Psoas muscle (tissue), 7 donors: ENCODE measurements at regions not wholly inside any gene's neighbourhood (a gene's known extent, or its start where the extent isn't known, plus 50 kb on each side); places are given as distances from the start of the nearest gene placed in this dataset.

Experiments used
- ATAC-seq, 4 donors: fragments of 200-7000 bp; cut with Tn5 transposase; one replicate each; pipeline ENCODE4 v1.9.1; 2020; ENCODE audit warnings: moderate library complexity in 3 of 4, mild to moderate bottlenecking in 2 of 4
- DNase-seq, 2 donors: peaks; one replicate each; pipeline ENCODE4 v3.0.0-alpha.2; 2020
- H3K27ac ChIP-seq: fragments of 200-600 bp; one replicate; pipeline ENCODE4 v1.8.0; 2022
- H3K27me3 ChIP-seq, 3 donors: fragments of 200-600 bp in 1 of 3; one replicate each; pipeline versions ENCODE4 v1.6.1 to v1.8.0; 2013 to 2022; ENCODE audit warnings: low read length in 2 of 3, mild to moderate bottlenecking in 2 of 3, moderate library complexity in 1 of 3; ENCODE audit not compliant: insufficient read depth in 3 of 3
- H3K36me3 ChIP-seq, 2 donors: fragments of 200-600 bp in 1 of 2; one replicate each; pipeline versions ENCODE4 v1.6.1 to v1.8.0; 2013 to 2022; ENCODE audit warnings: low read depth in 1 of 2, mild to moderate bottlenecking in 1 of 2, moderate library complexity in 1 of 2; ENCODE audit not compliant: insufficient read depth in 1 of 2
- H3K4me1 ChIP-seq: fragments of 200-600 bp; one replicate; pipeline ENCODE4 v1.8.0; 2022
- H3K4me3 ChIP-seq: fragments of 200-600 bp; one replicate; pipeline ENCODE4 v1.8.0; 2022; ENCODE audit warnings: mild to moderate bottlenecking
- H3K9me3 ChIP-seq: fragments of 200-600 bp; one replicate; pipeline ENCODE4 v1.8.0; 2022
- WGBS, 3 donors: extraction: QIAGEN DNeasy Blood & Tissue Kit; methylation state at CpG; one replicate each; pipeline versions ENCODE4 v1.1.6 to v1.1.7; 2013; 5-methylcytosine and 5-hydroxymethylcytosine counted together
- intact Hi-C, 2 donors: fragments of 100-400 bp; cut with DNase I; formaldehyde crosslinking; loops; one replicate each; pipeline versions ENCODE4 v1.11.0 to v1.14.2; 2022
- TF ChIP-seq, protein P1 (sequence below): fragments of 200-600 bp; IDR thresholded peaks from one replicate; pipeline ENCODE4 v1.8.0; 2022; ENCODE audit warnings: antibody characterized with exemption
- donor health status: healthy with polysubstance abuse.
- donor health status: DM: no; HTN: no; CAD: no; lungs with moderate emphysema.
- donor health status: Bipolar disorder and iron deficiency.
- donor health status: healthy.
- donor health status: DM: yes; HTN: yes; CAD: no.
- donor health status: DM: no; HTN: no; CAD: no.
- donor health status: DM: yes; HTN: yes; CAD: no.

DNA sequence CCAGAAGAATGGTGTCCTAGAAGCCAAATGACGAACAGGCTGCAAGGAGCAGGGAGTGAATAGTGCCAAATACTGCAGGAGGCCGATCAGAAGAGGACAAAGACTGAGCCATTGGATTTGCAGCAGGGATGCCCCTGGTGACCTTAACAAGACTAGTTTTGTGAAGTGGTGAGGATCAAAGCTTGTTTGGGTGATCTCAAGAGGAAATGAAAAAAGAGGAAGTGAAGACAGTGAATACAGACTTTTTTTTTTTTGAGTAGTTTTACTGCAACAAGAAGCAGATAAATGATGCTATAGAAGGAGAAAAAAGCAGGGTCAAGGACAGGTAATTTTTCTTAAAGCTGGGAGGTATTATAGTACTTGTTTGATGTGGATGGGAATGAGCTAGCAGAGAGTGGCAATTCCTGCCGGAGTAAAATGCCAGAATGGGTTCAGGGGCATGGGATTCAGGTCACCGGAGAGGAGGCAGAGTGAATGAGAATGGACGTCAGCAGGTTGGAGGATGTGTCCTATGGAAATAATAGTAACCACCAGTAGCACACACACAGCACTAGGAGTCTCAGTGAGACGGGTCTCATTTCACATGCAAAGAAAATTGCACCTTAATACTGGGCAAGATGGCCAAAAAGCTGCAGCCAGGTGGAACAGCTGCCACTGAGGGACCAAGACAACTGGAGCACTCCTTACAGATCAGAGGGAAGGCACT lies 345.8 kb upstream of the CCDC196 start:
- Histone ChIP-seq H3K36me3 (no peaks in the 10 kb centered on the region), H3K27me3 (peaks cover 0 to 2% (median 1%) of the 10 kb centered on the region in 3 donors), H3K27ac (no peak overlapping the region), H3K9me3 (no peaks in the 10 kb centered on the region), H3K4me3 (no peak overlapping the region), H3K4me1 (no peaks in the 10 kb centered on the region)
- 70 to 73% (median 72%) methylated on average over 6 of the region's 6 CpGs for WGBS, 3 donors
- intact Hi-C loops, result no loop called here
- DNase-seq (no peak), ATAC-seq (no peak)
- TF ChIP-seq, protein P1, sequence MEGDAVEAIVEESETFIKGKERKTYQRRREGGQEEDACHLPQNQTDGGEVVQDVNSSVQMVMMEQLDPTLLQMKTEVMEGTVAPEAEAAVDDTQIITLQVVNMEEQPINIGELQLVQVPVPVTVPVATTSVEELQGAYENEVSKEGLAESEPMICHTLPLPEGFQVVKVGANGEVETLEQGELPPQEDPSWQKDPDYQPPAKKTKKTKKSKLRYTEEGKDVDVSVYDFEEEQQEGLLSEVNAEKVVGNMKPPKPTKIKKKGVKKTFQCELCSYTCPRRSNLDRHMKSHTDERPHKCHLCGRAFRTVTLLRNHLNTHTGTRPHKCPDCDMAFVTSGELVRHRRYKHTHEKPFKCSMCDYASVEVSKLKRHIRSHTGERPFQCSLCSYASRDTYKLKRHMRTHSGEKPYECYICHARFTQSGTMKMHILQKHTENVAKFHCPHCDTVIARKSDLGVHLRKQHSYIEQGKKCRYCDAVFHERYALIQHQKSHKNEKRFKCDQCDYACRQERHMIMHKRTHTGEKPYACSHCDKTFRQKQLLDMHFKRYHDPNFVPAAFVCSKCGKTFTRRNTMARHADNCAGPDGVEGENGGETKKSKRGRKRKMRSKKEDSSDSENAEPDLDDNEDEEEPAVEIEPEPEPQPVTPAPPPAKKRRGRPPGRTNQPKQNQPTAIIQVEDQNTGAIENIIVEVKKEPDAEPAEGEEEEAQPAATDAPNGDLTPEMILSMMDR, result no peak

DNA sequence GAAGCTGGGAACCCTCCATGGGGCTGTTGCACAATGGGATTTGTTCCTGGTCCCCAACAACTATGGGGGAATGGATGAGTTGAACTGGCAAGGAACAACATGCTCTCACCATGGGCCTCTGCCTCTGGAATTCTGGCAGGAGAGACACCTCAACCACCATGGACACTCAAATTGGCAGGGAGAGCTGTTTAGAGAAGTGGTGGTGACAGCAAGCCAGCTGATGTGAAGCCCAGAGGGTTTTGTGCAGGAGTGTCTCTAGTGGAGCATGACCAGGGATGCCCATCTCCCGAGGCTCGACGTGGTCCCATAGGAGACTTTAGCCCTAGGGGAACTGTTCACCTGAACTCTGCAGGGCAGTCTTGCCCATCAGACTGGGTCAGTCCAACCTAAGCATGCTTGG lies 345.2 kb upstream of the CCDC196 start:
- DNase-seq (no peak), ATAC-seq (no peak)
- intact Hi-C loops, result no loop called here
- Histone ChIP-seq H3K4me1 (no peaks in the 10 kb centered on the region), H3K27me3 (peaks cover 0 to 2% (median 1%) of the 10 kb centered on the region in 3 donors), H3K27ac (no peak overlapping the region), H3K9me3 (no peaks in the 10 kb centered on the region), H3K4me3 (no peak overlapping the region), H3K36me3 (no peaks in the 10 kb centered on the region)
- TF ChIP-seq, protein P1, result no peak
- 81 to 87% (median 82%) methylated on average over 3 of the region's 3 CpGs for WGBS, 3 donors

DNA sequence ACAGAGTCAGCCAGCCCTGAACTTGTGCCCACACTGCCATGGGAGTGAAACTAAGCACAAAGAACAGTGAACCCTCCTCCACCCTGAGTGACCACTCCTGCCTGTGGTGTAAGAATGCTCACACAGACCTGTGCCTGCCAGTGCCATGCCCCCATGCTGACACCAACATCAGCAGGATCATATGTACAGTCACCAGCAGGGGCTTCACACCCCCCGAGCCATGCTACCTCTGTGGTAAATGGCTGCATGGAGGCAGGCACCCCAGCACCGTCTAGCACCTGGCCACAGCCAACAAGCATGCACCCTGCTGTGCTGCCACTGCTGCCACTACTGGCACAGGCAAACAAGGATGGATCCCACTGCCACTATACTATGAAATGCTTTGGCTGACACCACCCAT lies 344.4 kb upstream of the CCDC196 start:
- Histone ChIP-seq H3K9me3 (no peaks in the 10 kb centered on the region), H3K27ac (no peak overlapping the region), H3K36me3 (no peaks in the 10 kb centered on the region), H3K27me3 (peaks cover 0 to 2% (median 1%) of the 10 kb centered on the region in 3 donors), H3K4me1 (no peaks in the 10 kb centered on the region), H3K4me3 (no peak overlapping the region)
- DNase-seq (no peak), ATAC-seq (no peak)
- 58 to 84% (median 70%) methylated on average over 2 of the region's 2 CpGs for WGBS, 3 donors
- intact Hi-C loops, result no loop called here
- TF ChIP-seq, protein P1, result no peak

DNA sequence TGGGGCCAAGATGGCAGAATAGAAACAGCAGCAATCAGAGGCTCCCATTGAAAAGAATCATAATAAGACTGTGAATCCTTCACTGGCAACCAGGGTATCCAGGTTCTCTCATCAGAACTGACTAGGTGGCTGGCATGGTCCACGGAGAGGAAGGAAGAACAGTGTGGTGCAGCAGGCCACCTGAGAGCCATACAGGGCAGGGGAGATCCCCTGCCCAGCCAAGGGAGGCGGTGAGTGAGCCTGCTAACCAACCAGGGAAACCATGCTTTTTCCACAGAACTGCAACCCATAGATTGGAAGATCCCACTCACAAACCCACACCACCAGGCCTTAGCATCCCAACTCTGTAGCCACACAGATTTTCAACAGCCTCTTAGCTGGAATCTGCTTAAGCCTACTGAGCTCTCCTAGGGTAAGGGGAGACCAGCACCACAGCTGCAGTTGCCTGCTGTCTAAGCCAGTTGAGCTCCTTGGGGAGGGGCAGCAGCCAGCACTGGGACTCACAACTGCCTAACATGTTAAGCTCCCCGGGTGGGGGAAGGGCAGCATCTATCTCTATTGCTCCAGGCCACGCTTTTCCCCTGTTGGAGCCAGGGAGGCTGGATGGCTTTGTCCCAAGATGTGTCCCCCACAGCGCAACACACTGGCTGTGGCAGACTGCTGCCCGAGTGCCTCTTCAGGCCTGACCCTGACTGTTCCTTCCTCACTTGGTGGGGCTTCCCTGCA lies 342.6 kb upstream of the CCDC196 start:
- 57 to 67% (median 65%) methylated on average over 6 of the region's 6 CpGs for whole genome bisulfite sequencing, 3 donors

More for the DNA sequence above, 342.6 kb upstream of the CCDC196 start:
- ATAC-seq (no peak), DNase-seq (no peak)
- Histone ChIP-seq H3K4me1 (no peaks in the 10 kb centered on the region), H3K9me3 (peaks cover under 1% of the 10 kb centered on the region), H3K4me3 (no peak overlapping the region), H3K27ac (no peak overlapping the region), H3K36me3 (no peaks in the 10 kb centered on the region), H3K27me3 (peaks cover 0 to 2% (median 1%) of the 10 kb centered on the region in 3 donors)
- intact Hi-C loops, result no loop called here
- TF ChIP-seq, protein P1, result no peak
